ENCODE measurements at regions not wholly inside any gene's neighbourhood (a gene's known extent, or its start where the extent isn't known, plus 50 kb on each side); places are given as distances from the start of the nearest gene placed in this dataset.

- no peak for TF ChIP-seq OSR1 (CRISPR knock-in tag; IDR thresholded peaks at IDR 0.05)
- no peak for TF ChIP-seq RARB (CRISPR knock-in tag; IDR thresholded peaks at IDR 0.05)
- no peak for TF ChIP-seq ZFP3 (CRISPR knock-in tag; IDR thresholded peaks at IDR 0.05)
- TF ChIP-seq ESRRG (CRISPR knock-in tag; IDR thresholded peaks at IDR 0.05), result no peak
- TF ChIP-seq SNAI2 (CRISPR knock-in tag; IDR thresholded peaks at IDR 0.05), result no peak
- TF ChIP-seq POU6F1 (CRISPR knock-in tag; IDR thresholded peaks at IDR 0.05; ENCODE audit: borderline replicate concordance, low read depth), result no peak
- TF ChIP-seq CSDC2 (CRISPR knock-in tag; IDR thresholded peaks at IDR 0.05), result no peak
- TF ChIP-seq PPARA (CRISPR knock-in tag; IDR thresholded peaks at IDR 0.05; ENCODE audit: borderline replicate concordance), result no peak
- TF ChIP-seq ZNF70 (CRISPR knock-in tag; IDR thresholded peaks at IDR 0.05), result no peak
- TF ChIP-seq ISL1 (CRISPR knock-in tag; IDR thresholded peaks at IDR 0.05), result no peak
- TF ChIP-seq GLIS3 (CRISPR knock-in tag; IDR thresholded peaks at IDR 0.05), result no peak
- TF ChIP-seq TOX (CRISPR knock-in tag; IDR thresholded peaks at IDR 0.05; ENCODE audit: borderline replicate concordance), result no peak
- TF ChIP-seq TSHZ2 (CRISPR knock-in tag; IDR thresholded peaks at IDR 0.05), result no peak
- no peak for TF ChIP-seq CSRNP3 (CRISPR knock-in tag; IDR thresholded peaks at IDR 0.05)
- no peak for ATAC-seq
These were observed 505.4 kb downstream of the MN1 start for GRCh38 chr22:27296091-27296675.

- ATAC-seq, result no peak
- TF ChIP-seq ZFP3 (CRISPR knock-in tag; IDR thresholded peaks at IDR 0.05), result no peak
- TF ChIP-seq BACH2 (CRISPR knock-in tag; IDR thresholded peaks at IDR 0.05; ENCODE audit: borderline replicate concordance), result no peak
- no peak for TF ChIP-seq SNAI2 (CRISPR knock-in tag; IDR thresholded peaks at IDR 0.05)
- TF ChIP-seq TOX (CRISPR knock-in tag; IDR thresholded peaks at IDR 0.05; ENCODE audit: borderline replicate concordance), result no peak
- TF ChIP-seq PPARA (CRISPR knock-in tag; IDR thresholded peaks at IDR 0.05; ENCODE audit: borderline replicate concordance), result no peak
- no peak for TF ChIP-seq TCF4 (CRISPR knock-in tag; IDR thresholded peaks at IDR 0.05; ENCODE audit: borderline replicate concordance)
- TF ChIP-seq RARB (CRISPR knock-in tag; IDR thresholded peaks at IDR 0.05), result no peak
- TF ChIP-seq GLIS3 (CRISPR knock-in tag; IDR thresholded peaks at IDR 0.05), result no peak
- no peak for TF ChIP-seq ZNF565 (CRISPR knock-in tag; conservative IDR thresholded peaks at IDR 0.05; ENCODE audit: low read depth)
- no peak for TF ChIP-seq ESRRG (CRISPR knock-in tag; IDR thresholded peaks at IDR 0.05)
- no peak for TF ChIP-seq PATZ1 (CRISPR knock-in tag; IDR thresholded peaks at IDR 0.05; ENCODE audit: borderline replicate concordance)
- no peak for TF ChIP-seq ARNTL (CRISPR knock-in tag; IDR thresholded peaks at IDR 0.05; ENCODE audit: borderline replicate concordance, low read depth)
- no peak for TF ChIP-seq ZC3H10 (CRISPR knock-in tag; IDR thresholded peaks at IDR 0.05)
- TF ChIP-seq ZNF70 (CRISPR knock-in tag; IDR thresholded peaks at IDR 0.05), result no peak
- TF ChIP-seq ZNF8 (CRISPR knock-in tag; IDR thresholded peaks at IDR 0.05), result no peak
These were observed 504.4 kb downstream of the MN1 start for GRCh38 chr22:27297125-27297524.

GRCh38 chr22:27298332-27298731, 503.2 kb downstream of the MN1 start:
- no peak for ATAC-seq
- no peak for TF ChIP-seq GLIS3 (CRISPR knock-in tag; IDR thresholded peaks at IDR 0.05)

- no peak for ATAC-seq
- TF ChIP-seq GLIS3 (CRISPR knock-in tag; IDR thresholded peaks at IDR 0.05) (no peak), ESRRG (CRISPR knock-in tag; IDR thresholded peaks at IDR 0.05) (no peak), CSRNP3 (CRISPR knock-in tag; IDR thresholded peaks at IDR 0.05) (no peak), OSR1 (CRISPR knock-in tag; IDR thresholded peaks at IDR 0.05) (no peak), POU6F1 (CRISPR knock-in tag; IDR thresholded peaks at IDR 0.05; ENCODE audit: borderline replicate concordance, low read depth) (no peak), BACH2 (CRISPR knock-in tag; IDR thresholded peaks at IDR 0.05; ENCODE audit: borderline replicate concordance) (no peak), CSDC2 (CRISPR knock-in tag; IDR thresholded peaks at IDR 0.05) (no peak), PATZ1 (CRISPR knock-in tag; IDR thresholded peaks at IDR 0.05; ENCODE audit: borderline replicate concordance) (no peak), ZNF8 (CRISPR knock-in tag; IDR thresholded peaks at IDR 0.05) (no peak)
These were observed 502.8 kb downstream of the MN1 start for GRCh38 chr22:27298742-27299141.
